GM04503 (cell line): ENCODE measurements at regions not wholly inside any gene's neighbourhood (a gene's known extent, or its start where the extent isn't known, plus 50 kb on each side); places are given as distances from the start of the nearest gene placed in this dataset.

ENCODE experiments used
- DNase-seq: peaks from one replicate; pipeline ENCODE4 v3.0.0-alpha.2; 2012; ENCODE audit warnings: low read depth

DNA sequence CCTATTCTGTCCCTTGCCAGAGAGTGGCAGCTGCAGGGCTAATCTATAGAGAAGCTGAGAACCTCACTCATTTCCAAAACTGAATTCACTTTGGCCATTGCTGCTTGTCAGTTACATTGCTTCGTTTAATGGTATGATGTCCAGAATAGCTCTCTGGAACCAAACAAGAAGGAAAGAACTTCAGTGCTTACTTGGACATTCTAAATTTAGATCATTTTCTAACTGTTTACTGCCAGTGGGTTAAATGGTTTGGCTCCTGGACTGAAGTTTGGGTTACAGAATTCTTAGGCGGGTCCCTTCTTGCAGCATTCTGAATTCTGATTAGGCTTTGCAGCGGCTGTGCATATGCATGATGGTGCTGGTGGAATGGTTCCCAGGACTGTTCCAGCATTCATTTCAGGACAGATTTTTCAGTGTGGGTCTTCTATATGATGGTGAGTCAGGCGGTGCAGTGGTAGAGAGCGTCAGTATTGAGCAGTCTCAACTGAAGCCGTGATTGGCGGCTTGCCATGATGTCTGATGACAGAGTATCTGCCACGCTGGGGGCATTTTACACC lies 148.7 kb downstream of the DYRK2 start:
- no peak for DNase-seq

DNA sequence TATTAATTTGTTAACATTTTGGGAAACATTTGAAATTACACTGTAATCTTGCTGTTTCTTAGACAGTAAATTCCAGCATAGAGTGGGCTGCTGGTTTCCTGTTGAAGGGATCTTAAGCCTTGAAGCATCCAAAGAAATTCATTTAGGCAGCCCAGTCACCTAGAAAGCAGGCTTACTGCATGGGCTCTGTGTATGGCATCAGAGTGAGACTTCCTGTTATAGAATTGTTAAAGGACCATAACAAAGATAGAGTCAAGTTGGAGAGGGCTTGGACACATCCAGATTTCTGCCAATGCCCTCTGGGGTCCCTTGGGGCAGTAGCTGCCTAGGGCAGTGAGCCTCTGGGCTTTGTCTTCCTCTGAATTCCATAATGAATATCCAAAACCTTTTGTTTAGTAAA lies 149.2 kb downstream of the DYRK2 start:
- DNase-seq = no peak

DNA sequence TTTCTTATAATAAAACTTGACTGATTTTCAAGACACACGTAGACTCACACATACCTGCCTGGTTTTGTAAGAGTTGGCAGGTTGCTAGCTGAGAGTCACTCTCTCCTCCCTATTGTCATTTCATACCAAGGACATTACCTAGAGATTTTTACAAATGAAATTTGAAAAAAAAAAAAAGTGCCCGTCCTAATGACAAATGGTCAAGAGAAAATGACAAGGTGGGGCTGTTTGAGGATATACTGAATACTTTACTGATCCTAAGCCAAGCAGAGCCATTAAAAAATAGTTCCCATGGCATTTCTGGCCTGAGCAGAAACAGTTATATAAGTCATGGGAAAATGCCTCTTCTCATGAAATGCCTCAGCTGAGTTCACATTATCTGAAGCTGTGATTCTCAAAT lies 150.2 kb downstream of the DYRK2 start:
- no peak for DNase-seq

DNA sequence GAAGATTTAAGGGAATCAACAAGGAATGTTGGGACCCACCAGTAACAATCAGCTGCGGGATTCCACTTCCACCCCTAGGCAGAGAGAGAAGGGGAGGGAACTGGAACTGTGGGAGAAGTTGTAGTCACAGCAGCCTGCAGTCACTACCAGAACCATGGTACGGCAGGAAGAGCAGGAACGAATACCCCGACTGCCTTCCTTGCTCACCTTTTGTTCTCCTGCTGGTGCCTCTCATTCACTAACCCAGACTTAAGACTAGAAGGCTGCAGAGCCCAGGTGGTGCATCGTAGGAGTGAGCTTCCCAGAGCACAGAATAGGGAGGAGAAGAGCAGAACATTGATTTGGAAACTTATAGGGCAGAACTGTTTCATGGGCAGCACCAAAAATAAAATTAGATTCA lies 154.2 kb downstream of the DYRK2 start:
- no peak for DNase-seq

GRCh38 chr12:67803278-67803993 lies 154.9 kb downstream of the DYRK2 start:
- no peak for DNase-seq

DNA sequence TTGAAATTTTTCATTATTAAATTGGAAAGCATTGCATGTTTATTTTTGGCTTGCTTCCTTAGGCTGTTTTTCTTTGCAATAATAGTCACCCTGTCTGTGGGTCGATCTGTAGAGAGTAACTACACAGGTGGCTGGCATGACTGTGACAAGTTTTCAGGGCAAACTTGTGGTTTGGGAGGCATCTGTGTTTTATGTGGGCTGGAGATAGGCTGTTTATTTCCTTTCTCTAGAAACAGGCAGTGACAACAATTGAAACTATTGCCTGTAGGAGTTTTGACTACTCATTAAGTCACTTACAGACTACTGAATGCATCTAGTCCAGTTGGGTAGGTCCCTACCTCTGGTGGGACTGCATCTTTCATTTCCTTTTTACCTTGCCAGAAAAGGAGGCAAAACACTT lies 155.6 kb downstream of the DYRK2 start:
- no peak for DNase-seq

GRCh38 chr12:67807814-67808213 lies 159.3 kb downstream of the DYRK2 start:
- no peak for DNase-seq

DNA sequence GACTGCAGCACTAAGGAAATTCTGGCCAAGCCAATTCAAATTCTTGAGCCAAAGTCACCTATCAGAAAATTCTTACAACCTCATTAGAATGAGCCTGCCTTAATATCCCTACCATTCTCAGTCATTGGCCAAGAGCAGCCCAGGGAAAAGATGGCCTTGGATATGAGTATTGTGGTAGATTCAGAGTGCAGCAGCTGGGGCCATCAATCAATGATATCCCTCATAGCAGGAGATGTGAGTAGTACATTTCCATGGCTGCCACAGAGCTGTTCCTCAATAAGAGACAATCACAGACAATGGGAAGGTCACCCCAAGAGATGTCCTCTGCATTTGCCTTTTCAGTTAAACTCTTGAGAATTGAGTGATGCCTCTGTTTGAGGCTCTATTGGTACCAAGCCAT lies 161.6 kb downstream of the DYRK2 start:
- DNase-seq = no peak

DNA sequence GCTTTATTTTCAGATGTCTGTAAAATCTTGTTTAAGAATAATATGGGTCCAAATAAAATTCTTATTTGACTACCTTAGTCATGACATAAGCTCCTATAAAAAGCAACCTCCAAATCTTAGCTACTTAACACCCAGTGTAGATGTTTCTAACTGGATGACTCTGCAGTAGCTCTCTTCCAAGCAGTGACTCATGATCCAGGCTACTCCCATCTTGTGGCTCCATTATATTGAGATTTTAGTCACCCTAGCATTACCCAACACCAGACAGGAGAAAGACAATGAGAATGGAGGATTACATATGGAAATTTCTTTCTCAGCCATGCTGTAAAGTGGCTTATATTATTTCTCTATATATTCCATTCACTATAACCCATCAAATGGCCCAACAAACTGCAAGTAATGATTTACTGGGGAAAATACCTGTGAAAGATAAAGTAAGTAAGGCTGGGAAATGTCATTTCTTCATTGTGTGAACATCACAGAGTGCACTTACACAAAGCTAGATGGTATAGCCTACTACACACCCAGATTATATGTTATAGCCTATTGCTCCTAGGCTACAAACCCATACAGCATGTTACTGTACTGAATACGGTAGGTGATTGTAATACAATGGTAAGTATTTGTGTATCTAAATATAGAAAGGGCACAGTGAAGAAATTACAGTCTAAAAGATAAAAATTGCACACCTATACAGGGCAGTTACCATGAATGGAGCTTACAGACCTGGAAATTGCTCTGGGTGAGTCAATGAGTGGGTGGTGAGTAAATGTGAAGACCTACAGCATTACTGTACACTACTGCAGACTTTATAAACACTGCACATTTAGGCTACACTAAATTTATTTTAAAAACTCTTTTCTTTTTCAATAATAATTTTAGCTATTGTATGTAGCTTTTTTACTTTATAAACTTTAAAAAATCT lies 163.2 kb downstream of the DYRK2 start:
- peak; percentile 60 for DNase-seq

DNA sequence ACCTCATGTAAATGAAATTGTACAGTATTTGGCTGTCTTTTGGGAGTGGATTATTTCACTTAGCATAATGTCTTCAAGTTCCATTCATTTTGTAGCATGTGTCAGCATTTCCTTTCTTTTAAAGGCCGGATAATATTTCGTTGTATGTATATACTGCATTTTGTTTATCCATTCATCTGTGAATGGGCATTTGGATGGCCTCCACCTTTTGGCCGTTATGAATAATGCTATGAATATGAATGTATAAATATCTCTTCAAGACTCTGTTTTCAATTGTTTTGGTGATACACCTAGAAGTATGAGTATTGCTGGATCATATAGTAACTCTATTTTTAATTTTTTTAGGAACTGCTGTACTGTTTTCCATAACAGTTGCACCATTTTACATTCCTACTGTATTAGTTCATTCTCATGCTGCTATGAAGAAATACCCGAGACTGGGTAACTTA lies 164.9 kb downstream of the DYRK2 start:
- no peak for DNase-seq

GRCh38 chr12:67816269-67816668 lies 167.7 kb downstream of the DYRK2 start:
- DNase-seq = no peak

- peak; percentile 65 for DNase-seq
These were observed 169.9 kb downstream of the DYRK2 start for GRCh38 chr12:67818459-67818903.

GRCh38 chr12:67819902-67820301 lies 169.3 kb upstream of the IFNG-AS1 start:
- DNase-seq = no peak

GRCh38 chr12:67820694-67821093 lies 168.6 kb upstream of the IFNG-AS1 start:
- DNase-seq = no peak

DNA sequence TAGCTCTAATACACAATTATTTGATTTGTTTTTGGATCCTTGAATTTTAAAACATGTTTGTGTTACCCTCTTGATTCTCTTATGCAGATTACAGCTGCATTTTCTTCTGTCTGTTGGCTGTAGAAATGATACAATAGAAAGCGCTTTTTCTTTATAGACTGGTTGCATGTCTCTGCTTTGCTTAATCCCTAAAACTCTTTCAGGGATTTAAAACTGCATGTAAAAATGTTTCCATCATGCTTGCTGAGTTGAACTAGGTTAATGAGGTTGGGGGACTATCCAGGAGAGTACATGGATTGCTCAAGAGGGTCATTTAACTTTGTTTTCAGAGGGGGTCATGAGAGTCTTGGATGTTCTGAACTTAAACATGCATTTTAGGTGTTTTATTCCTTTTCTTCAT lies 166.4 kb upstream of the IFNG-AS1 start:
- DNase-seq = no peak

DNA sequence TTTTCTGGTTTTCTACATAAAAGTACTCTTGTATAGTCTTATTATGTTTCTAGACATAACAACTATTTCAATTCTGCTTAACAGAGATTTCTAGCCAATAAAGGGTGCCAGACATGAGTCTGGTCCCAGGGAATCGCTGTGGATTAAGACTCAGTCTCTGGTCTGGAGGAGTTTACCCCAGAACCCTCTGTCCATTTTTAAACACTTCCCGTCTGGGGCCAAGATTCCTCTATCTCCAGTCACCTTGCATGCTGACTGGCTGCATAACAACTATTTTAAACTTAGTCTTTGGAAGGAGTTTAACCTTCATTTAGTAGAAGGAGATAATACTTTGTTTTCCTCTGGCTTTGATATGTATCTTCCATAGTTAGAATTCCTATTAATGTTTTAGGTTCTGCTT lies 163.1 kb upstream of the IFNG-AS1 start:
- no peak for DNase-seq

- no peak for DNase-seq
These were observed 162.1 kb upstream of the IFNG-AS1 start for GRCh38 chr12:67826946-67827720.

GRCh38 chr12:67827820-67828383 lies 161.3 kb upstream of the IFNG-AS1 start:
- peak; percentile 92 for DNase-seq

DNA sequence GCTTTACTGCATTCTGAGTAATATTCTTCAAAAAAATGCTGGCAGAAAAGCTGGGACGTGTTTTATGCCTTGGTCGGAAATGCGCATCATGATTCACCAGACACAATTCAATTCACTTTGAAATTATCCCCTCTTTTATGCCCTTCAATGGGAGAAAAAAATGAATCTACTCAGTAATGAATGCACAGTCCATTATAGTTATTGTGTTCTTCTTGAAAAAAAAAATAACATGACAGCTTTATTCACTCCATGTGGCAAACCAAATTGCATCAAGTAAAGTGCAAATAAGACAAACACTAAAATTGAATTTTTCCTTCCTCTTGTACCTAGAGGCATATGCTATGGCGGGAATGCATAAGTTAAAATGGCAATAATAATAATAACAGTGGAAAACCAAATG lies 159.4 kb upstream of the IFNG-AS1 start:
- no peak for DNase-seq

- DNase-seq = no peak
These were observed 157.1 kb upstream of the IFNG-AS1 start for GRCh38 chr12:67832155-67832554.

- no peak for DNase-seq
These were observed 155.6 kb upstream of the IFNG-AS1 start for GRCh38 chr12:67833602-67834001.

DNA sequence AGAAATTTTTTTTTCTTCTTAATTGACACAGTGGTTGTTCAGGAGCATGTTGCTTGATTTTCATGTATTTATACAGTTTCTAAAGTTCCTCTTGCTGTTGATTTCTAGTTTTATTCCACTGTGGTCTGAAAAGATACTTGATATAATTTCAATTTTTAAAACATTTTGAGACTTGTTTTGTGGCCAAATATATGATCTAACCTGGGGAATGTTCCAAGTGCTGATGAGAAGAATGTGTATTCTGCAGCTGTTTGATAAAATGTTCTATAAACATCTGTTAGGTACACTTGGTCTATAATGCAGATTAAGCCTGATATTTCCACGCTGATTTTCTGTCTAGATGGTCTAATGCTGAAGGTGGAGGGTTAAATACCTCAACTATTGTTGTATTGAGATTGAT lies 151.4 kb upstream of the IFNG-AS1 start:
- DNase-seq = no peak
